ENCODE measurements at regions not wholly inside any gene's neighbourhood (a gene's known extent, or its start where the extent isn't known, plus 50 kb on each side); places are given as distances from the start of the nearest gene placed in this dataset.

DNA sequence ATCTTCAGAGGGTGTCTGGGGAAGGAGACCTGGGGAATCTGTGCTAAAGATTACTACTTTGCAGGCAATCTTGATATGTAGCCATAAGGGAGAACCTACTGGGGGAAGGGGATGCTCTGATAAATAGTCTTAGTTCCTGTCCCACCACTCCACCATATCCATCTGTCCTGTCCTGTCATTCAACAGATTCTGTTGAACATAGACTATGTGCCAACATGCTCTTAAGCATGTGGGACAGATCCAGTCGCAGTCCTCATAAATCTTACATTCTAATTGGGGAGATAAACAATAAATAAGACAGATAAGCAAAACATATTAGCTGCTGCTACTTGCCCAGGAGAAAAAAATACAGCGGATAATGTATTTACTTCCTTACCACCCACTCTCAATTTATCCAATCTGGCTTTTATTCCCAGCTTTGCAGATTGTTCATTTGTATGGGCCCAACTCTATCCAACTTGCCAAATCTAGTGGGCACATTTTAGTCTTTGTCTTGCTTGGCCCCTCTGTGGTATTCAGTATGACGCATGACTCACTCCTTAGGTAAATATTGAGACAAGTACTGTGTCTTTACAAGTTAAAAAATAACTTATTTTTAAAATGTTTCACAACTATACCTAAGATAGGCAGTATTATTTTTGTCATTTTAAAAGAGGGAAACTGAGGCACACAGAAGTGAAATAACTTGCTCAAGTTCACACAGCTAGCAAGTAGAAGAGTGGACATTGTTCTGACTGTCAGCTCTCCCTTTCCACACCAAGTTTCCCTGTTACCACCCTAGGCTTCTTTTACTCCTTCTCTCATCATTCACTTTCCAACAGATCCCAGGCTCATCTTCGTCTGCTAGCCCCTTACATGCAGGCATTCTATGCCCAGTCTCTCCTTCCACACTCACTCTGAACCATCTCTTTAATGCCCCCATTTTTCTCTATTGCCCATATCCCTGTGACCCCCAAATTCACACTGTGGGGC, 133.6 kb upstream of the SESN3 start:
- no peak for DNase-seq (ENCODE audit: low read depth in 4 of 4, low spot score in 2 of 4)

DNA sequence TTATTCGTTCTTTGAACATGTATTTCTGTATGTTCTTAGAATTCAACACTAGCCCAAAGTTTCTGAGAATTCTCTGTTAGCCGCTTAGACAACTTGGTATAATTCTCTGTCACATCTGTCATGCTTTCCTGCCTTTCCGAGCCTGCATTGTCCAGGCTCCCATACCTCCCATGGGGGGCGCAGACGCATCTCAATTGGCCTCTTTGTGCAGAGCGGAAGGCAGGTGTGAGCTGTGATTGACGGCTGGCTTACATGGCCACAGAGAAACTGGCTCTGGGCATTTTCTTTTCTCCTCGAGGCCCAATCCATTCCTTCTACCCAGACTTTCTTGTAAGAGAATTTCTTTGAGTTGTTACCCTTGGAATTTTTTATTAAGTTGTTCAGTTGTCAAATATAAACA, 132.7 kb upstream of the SESN3 start:
- DNase-seq (ENCODE audit: low read depth in 4 of 4, low spot score in 2 of 4) = no peak

DNA sequence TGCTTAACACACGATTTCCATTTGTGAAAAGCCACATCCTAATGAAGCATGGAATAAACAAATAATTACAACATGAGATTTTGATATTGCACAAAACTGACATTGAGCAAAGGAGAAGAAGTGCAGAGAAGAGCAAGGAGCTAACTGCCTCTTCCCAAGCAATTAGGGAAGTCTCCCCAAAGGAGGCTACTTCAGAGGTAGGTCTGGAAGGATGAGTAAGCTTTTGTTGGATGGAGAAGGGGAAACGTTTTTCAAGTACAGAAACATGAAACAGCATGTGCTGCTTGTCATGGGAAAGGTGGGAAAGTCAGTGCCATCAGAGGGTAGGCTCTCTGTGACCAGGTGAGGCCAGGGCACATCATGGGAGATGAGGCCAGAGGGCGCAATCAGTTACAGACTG, 132.2 kb upstream of the SESN3 start:
- no peak for DNase-seq (ENCODE audit: low read depth in 4 of 4, low spot score in 2 of 4)

DNA sequence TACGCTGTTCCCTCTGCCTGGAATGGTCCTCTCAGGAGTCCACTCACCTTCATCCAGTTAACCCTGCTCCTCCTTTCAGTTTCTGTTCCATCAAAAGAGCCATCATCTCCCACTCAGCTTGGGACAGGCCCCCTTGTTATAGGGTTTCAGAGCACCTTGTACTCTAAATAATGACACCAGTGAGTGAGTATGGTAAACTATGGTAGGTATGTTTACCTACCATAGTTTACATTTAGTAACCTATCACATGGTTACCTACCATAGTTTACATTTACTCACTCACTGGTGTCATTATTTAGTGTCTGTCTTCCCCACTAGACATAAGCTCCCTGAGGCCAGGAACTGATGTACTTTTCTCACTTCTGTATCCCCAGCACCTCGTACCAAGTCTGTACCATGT, 130.2 kb upstream of the SESN3 start:
- DNase-seq (ENCODE audit: low read depth in 4 of 4, low spot score in 2 of 4) = no peak

DNA sequence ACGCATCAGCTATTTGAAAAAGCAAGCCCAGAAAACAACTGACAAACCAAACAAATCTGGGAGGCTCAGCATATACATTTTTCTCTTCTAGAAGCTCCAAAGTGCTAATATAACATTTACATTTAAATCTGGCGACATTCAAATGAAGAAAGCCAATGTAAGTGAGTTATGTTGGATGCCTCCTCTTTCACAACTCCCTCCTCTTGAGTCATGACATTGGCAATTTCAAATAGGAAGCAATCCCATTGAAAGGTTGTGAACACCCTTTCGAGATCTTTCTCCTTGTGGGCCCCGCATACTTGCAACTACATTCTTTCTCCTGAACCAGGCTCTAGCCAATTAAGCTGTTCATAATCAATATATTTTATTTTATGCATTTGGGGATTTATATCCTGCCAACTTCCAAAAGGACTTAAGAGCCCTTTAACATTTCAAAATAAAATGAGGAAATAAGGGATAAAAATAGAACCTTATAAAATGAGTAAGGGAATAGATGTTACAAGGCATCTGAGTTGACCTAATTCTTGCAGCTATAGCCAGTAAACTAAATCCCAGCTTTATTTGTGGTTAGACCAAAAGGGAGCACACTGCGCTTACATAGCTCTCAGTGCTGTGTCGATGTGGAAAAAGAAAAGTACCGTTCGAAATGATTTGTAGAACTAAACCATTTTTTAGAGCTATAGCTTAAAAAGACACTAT, 129.5 kb upstream of the SESN3 start:
- no peak for DNase-seq (ENCODE audit: low read depth in 4 of 4, low spot score in 2 of 4)

- DNase-seq (ENCODE audit: low read depth in 4 of 4, low spot score in 2 of 4) = no peak
Measured at GRCh38 chr11:95359756-95360155, 128.8 kb upstream of the SESN3 start.

- no peak for DNase-seq (ENCODE audit: low read depth in 4 of 4, low spot score in 2 of 4)
Measured at GRCh38 chr11:95359341-95359663, 128.3 kb upstream of the SESN3 start.

GRCh38 chr11:95358511-95359340, 127.7 kb upstream of the SESN3 start:
- DNase-seq (ENCODE audit: low read depth in 4 of 4, low spot score in 2 of 4) = no peak

DNA sequence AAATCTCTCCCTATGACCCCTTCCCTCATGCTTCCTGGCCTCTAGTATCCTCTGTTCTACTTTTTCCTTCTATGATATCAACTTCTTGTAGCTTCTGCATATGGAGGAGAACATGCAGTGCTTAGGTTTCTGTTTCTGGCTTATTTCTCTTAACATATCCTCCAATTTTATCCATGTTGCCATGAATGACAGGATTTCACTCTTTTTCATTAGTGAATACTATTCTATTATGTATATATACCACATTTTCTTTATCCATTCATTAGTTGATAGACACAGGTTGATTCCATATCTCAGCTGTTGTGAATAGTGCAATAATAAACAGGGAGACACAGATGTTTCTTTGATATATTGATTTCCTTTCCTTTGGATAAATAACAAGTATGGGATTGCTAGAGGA, 123.3 kb upstream of the SESN3 start:
- DNase-seq (ENCODE audit: low read depth in 4 of 4, low spot score in 2 of 4) = no peak

GRCh38 chr11:95353706-95354105, 122.7 kb upstream of the SESN3 start:
- no peak for DNase-seq (ENCODE audit: low read depth in 4 of 4, low spot score in 2 of 4)

- no peak for DNase-seq (ENCODE audit: low read depth in 4 of 4, low spot score in 2 of 4)
Measured at GRCh38 chr11:95352733-95353346, 121.8 kb upstream of the SESN3 start.

GRCh38 chr11:95349345-95349942, 118.4 kb upstream of the SESN3 start:
- no peak for DNase-seq (ENCODE audit: low read depth in 4 of 4, low spot score in 2 of 4)

DNA sequence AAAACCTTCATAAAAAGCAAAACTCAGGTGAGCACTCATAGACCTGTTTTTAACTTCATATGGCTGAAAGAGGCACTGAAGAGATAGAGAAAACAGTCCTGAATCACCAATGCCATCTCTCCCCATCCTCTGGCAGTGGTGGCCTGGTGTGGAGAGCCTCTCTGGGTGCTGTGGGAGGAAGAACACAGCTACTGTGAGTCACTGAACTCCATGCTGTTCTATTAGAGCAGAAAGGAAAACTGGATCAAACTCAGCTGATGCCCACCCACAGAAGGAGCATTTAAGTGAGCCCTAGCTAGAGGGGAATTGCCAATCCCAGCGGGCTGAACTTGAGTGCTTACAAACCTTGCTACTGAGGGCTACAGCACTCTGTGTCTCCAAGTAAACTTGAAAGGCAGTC, 115.3 kb upstream of the SESN3 start:
- DNase-seq (ENCODE audit: low read depth in 4 of 4, low spot score in 2 of 4) = no peak

- no peak for DNase-seq (ENCODE audit: low read depth in 4 of 4, low spot score in 2 of 4)
Measured at GRCh38 chr11:95345651-95346050, 114.6 kb upstream of the SESN3 start.

DNA sequence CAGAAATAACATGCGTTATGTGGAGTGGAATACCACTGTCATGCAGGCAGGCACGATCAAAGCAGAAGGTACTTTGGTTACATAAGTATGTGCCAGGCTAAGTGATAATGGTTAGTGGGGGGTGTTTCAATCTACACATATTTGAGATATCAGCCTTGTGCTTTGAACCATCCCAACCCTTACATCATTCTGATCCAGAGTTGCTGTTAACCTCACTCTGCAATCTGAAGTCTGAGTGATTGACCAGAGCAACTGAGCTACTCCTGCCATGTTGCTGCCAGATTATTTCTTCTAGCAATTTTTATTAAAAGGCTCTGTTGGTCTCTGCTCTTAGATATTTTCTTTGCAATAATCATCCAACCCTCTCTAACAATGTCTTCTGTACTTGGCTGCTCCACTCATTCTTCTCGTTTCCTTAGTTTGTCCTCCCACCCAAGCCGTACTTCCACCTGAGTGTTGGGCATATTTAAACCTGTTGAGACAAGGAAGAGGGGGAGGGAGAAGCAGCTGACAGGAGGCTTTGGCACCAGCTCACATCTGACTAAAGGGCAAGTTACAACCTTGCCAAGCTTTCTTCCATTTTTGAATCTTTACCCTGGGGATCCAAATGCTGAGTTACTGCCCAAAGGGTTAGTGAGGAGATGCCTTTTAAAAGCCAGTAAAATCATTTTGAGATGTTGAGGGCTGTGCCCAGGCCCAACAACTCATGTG, 114.1 kb upstream of the SESN3 start:
- DNase-seq (ENCODE audit: low read depth in 4 of 4, low spot score in 2 of 4) = no peak

- DNase-seq (ENCODE audit: low read depth in 4 of 4, low spot score in 2 of 4) = no peak
Measured at GRCh38 chr11:95341221-95341620, 110.2 kb upstream of the SESN3 start.

GRCh38 chr11:95339086-95339901, 108.3 kb upstream of the SESN3 start:
- DNase-seq (ENCODE audit: low read depth in 4 of 4, low spot score in 2 of 4) = no peak

GRCh38 chr11:95338430-95338991, 107.5 kb upstream of the SESN3 start:
- DNase-seq (ENCODE audit: low read depth in 4 of 4, low spot score in 2 of 4) = peak in 2 of 4 donors; percentile 75 to 81

All from left renal cortex interstitium (tissue), 4 donors.